ENCODE measurements at regions not wholly inside any gene's neighbourhood (a gene's known extent, or its start where the extent isn't known, plus 50 kb on each side); places are given as distances from the start of the nearest gene placed in this dataset.

DNA sequence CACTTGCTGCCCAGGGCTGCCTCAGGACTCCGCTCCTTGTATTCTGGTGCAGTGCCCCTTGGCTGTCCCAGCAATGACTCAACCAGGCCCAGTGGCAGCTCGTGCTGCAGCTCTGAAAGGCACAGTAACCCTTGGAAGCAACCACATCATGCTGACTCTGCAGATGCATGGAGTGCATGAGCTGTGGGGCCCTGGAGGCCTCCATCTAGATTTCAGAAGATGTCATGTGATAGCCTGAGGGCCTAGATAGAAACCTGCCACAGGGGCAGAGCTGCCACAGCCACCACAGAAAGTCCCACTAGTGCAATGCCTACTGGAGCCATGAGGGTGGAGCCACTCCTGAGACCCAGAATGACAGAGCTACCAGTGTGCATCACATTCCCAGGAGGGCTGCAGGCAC, 117.1 kb upstream of the SMAD3 start:
- DNase-seq, result no peak
- intact Hi-C loops (cut with DNase I, micrococcal nuclease), result loop anchor here (5.0 to 10.0 kb wide), 3 partner anchors 354 to 487 kb away; no protein-coding TSS in a partner anchor
- ATAC-seq, result no peak

DNA sequence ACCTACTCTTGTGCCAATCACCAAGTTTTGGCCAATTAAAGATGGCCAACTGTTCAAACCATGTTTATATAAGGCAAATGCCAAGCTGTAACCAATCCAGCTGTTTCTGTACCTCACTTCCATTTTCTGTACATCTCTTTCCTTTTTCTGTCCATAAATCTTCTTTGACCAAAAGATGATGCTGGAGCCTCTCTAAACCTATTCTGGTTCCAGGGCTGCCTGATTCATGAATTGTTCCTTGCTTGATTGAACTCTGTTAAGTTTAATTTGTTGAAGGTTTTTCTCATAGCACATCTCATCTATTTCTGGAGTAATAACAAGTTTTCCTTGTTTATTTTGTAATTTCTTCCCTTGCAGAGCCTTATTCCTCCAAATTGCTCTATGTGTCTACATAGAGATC, 115.3 kb upstream of the SMAD3 start:
- ATAC-seq (no peak), DNase-seq (no peak)
- intact Hi-C loops (cut with DNase I, micrococcal nuclease), result no loop called here

DNA sequence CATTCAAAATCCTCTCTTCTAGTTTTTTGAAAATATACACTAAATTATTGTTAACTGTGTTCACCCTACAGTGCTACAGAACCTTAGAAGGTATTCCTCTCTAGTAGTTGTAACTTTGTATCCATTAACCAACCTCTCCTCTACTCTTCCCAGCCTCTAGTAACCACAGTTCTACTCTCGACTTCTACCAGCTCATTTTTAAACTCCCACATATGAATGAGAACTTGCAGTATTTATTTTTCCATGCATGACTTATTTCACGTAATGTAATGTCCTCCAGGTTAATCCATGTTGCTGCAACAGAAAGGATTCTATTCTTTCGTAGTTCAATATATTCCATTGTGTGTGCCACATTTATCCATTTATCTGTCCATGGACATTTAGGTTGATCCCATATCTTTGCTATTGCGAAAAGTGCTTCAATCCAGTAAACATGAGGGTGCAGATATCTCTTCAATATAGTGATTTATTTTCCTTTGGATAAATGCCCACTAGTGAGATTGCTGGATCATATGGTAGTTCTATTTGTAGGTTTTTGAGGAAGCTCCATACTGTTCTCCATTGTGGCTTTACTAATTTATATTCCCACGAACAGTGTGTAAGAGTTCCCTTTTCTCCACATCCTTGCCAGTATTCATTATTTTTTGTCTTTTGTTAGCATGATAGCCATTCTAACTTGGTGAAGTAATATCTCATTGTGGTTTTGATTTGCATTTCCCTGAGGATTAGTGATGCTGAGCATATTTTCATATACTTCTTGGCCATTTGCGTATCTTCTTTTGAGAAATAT, 113.7 kb upstream of the SMAD3 start:
- no peak for ATAC-seq
- intact Hi-C loops (cut with DNase I, micrococcal nuclease), result no loop called here
- no peak for DNase-seq

DNA sequence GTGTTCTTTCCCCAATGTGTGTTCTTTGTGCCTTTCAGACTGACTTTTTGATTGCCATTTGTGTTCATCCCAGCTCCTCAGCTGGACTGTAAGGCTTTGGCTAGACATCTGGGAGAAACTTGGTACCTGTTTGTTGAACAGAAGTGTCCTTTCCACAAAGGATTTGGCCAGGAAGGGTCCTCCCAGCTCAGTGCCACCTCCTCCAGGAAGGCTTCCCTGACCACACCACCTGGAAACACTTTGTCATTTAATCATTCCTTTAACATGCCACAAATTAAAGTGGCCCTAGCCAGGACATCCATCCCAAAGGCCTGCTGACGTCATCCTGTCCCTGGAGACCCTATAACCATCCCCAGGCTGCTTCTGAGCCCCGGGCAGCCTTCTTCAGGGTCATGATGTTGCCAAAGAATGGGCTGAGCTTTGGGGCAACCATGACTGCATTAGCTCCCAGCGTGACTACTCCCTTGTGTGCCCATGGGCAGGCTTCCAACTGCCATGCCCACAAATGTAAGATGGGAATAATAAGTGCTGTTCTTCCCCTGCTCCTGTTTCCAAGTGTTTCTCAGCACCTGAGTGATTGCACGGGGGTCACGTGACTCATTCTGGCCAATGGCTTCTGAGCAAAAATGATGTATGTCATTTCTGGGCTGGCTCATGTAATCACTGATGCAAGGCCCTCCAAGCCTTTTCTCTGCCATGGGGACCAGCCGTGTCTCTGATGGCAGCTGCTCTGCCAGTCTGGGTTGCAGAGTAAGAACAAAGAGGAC, 112.5 kb upstream of the SMAD3 start:
- intact Hi-C loops (cut with DNase I, micrococcal nuclease), result no loop called here
- DNase-seq (no peak), ATAC-seq (no peak)

GRCh38 chr15:66953523-66954229, 111.7 kb upstream of the SMAD3 start:
- DNase-seq (no peak), ATAC-seq (no peak)
- intact Hi-C loops (cut with DNase I, micrococcal nuclease), result no loop called here

- intact Hi-C loops (cut with DNase I, micrococcal nuclease), result no loop called here
- DNase-seq, result no peak
- no peak for ATAC-seq
Observed at GRCh38 chr15:66954601-66955000, 110.8 kb upstream of the SMAD3 start.

GRCh38 chr15:66955001-66955516, 110.3 kb upstream of the SMAD3 start:
- DNase-seq, result no peak
- intact Hi-C loops (cut with DNase I, micrococcal nuclease), result no loop called here
- no peak for ATAC-seq

- DNase-seq (no peak), ATAC-seq (no peak)
- intact Hi-C loops (cut with DNase I, micrococcal nuclease), result no loop called here
Observed at GRCh38 chr15:66955871-66956585, 109.4 kb upstream of the SMAD3 start.

DNA sequence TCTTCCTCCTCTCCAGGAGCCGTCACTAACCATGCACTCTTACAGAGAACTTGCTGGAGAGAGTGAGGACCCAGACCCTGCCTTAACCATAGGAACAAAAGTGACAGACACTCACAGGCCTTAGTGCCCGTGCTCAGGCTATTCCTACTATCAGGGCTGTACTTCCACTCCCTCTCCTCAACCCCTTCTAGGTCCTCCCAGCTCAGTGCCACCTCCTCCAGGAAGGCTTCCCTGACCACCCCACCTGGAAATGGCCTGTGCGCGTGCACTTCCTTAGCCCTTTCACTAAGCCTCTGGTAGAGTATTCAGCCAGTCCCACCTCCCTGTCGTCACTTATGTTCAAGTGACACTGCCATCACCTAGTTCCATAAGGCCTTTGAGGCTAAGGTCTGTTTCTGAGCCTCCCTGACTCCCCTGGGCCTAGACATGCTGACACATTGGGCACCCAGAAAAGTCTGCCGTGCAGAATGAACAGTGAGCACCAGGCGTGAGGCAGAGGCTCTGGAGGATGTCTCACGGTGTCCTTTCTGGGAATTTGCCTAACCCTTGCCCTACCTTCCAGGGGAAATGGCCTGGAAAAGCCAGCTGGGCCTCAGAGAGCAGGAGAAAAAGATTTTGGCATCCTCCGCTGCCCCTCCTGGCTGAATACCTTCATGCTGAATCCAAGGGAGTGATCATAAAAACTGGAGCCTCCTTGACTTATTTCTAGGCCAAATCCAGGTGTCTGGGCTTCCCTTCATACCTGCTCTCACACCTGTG, 108.6 kb upstream of the SMAD3 start:
- DNase-seq, result no peak
- ATAC-seq, result no peak
- intact Hi-C loops (cut with DNase I, micrococcal nuclease), result no loop called here

GRCh38 chr15:66957431-66957720, 108.0 kb upstream of the SMAD3 start:
- ATAC-seq (no peak), DNase-seq (no peak)
- intact Hi-C loops (cut with DNase I, micrococcal nuclease), result no loop called here

GRCh38 chr15:66959066-66959465, 106.3 kb upstream of the SMAD3 start:
- intact Hi-C loops (cut with DNase I, micrococcal nuclease), result no loop called here
- DNase-seq (no peak), ATAC-seq (no peak)

- intact Hi-C loops (cut with DNase I, micrococcal nuclease), result no loop called here
- ATAC-seq (no peak), DNase-seq (no peak)
Observed at GRCh38 chr15:66959875-66960274, 105.5 kb upstream of the SMAD3 start.

GRCh38 chr15:66960519-66960918, 104.9 kb upstream of the SMAD3 start:
- DNase-seq, result no peak
- intact Hi-C loops (cut with DNase I, micrococcal nuclease), result no loop called here
- no peak for ATAC-seq

- DNase-seq, result no peak
- ATAC-seq, result no peak
- intact Hi-C loops (cut with DNase I, micrococcal nuclease), result no loop called here
Observed at GRCh38 chr15:66961407-66961884, 104.0 kb upstream of the SMAD3 start.

GRCh38 chr15:66961901-66962300, 103.5 kb upstream of the SMAD3 start:
- intact Hi-C loops (cut with DNase I, micrococcal nuclease), result no loop called here
- no peak for DNase-seq
- ATAC-seq, result no peak

DNA sequence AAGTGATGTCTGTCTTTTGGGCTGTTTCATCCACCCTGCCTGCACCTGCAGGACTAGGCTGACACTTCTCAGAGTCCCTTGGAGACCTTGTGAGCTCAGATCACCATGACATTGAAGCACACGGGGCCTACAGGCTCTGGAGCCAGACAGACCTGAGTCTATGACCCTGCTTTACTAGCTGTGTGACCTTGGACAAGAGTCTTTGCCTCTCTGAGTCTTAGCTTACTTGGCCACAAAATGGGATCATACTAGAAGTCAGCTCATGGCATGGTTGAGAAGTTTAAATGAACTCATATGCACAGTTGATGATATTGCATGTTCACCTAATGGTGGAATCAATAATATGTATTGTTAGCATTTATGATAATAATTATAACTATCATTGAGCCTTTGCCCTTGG, 102.9 kb upstream of the SMAD3 start:
- intact Hi-C loops (cut with DNase I, micrococcal nuclease), result no loop called here
- no peak for DNase-seq

GRCh38 chr15:66963084-66963483, 102.3 kb upstream of the SMAD3 start:
- intact Hi-C loops (cut with DNase I, micrococcal nuclease), result no loop called here
- no peak for ATAC-seq
- DNase-seq, result no peak

More for the DNA sequence above, 102.9 kb upstream of the SMAD3 start:
- ATAC-seq, result no peak

- ATAC-seq (no peak), DNase-seq (no peak)
- intact Hi-C loops (cut with DNase I, micrococcal nuclease), result no loop called here
Observed at GRCh38 chr15:66963710-66964109, 101.7 kb upstream of the SMAD3 start.
